PC-3 (cell line): ENCODE measurements at regions not wholly inside any gene's neighbourhood (a gene's known extent, or its start where the extent isn't known, plus 50 kb on each side); places are given as distances from the start of the nearest gene placed in this dataset.

Source experiments
- ATAC-seq: fragments of 200-7000 bp; cut with Tn5 transposase; 2 replicates; pipeline ENCODE4 v1.9.1; 2020; ENCODE audit warnings: mild to moderate bottlenecking, moderate library complexity
- BruUV-seq: library from RNA; stranded (reverse); fragments of 400-500 nt; replicated peaks from 2 replicates; lab custom pipeline; 2021; lab: Mats Ljungman, UMichigan
- CTCF ChIA-PET: fragments of 300-600 bp; sonication (Branson Sonifier 250); formaldehyde crosslinking; loops from one replicate; lab custom pipeline; 2022; ENCODE audit warnings: antibody characterized with exemption; lab: Charles Lee
- POLR2A ChIA-PET: fragments of 300-600 bp; sonication (Branson Sonifier 250); formaldehyde crosslinking; loops from one replicate; lab custom pipeline; 2022; ENCODE audit warnings: antibody characterized with exemption; ENCODE audit not compliant: unreplicated experiment; lab: Charles Lee
- DNase-seq: peaks from one replicate; pipeline ENCODE4 v3.0.0-alpha.2; 2015
- H2AFZ ChIP-seq: fragments of 300-600 bp; sonication (generic); 2 replicates; pipeline ENCODE4 v1.6.0; 2016; ENCODE audit warnings: antibody characterized with exemption, low read length
- H3F3A ChIP-seq: fragments of 300-600 bp; sonication (generic); one replicate; pipeline ENCODE4 v1.6.0; 2017; ENCODE audit warnings: antibody characterized with exemption, low read length, control low read depth, mild to moderate bottlenecking; ENCODE audit not compliant: unreplicated experiment
- H3K27ac ChIP-seq: fragments of 300-600 bp; sonication (generic); 2 replicates; pipeline ENCODE4 v1.5.1; 2016; ENCODE audit warnings: mild to moderate bottlenecking, low read length
- H3K27me3 ChIP-seq: fragments of 300-600 bp; sonication (generic); 2 replicates; pipeline ENCODE4 v1.6.1; 2016; ENCODE audit warnings: low read length, mixed read lengths
- H3K36me3 ChIP-seq: fragments of 300-600 bp; sonication (generic); 2 replicates; pipeline ENCODE4 v1.6.1; 2016; ENCODE audit warnings: low read depth, mixed run types, low read length, mixed read lengths
- H3K4me1 ChIP-seq: fragments of 300-600 bp; sonication (generic); 2 replicates; pipeline ENCODE4 v1.5.1; 2016; ENCODE audit warnings: low read length; ENCODE audit not compliant: insufficient read depth
- H3K4me2 ChIP-seq: fragments of 300-600 bp; sonication (generic); 2 replicates; pipeline ENCODE4 v1.6.0; 2016; ENCODE audit warnings: low read length
- H3K4me3 ChIP-seq: fragments of 300-600 bp; sonication (generic); 2 replicates; pipeline ENCODE4 v1.5.1; 2016; ENCODE audit warnings: mild to moderate bottlenecking, low read length, mixed read lengths
- H3K79me2 ChIP-seq: fragments of 300-600 bp; sonication (generic); 2 replicates; pipeline ENCODE4 v1.6.1; 2017; ENCODE audit warnings: low read length, mixed read lengths
- H3K9ac ChIP-seq: fragments of 300-600 bp; sonication (generic); 2 replicates; pipeline ENCODE4 v1.6.0; 2016; ENCODE audit warnings: mild to moderate bottlenecking, low read length
- H3K9me2 ChIP-seq: fragments of 300-600 bp; sonication (generic); replicated peaks from 2 replicates; pipeline ENCODE4 v1.6.1; 2016; ENCODE audit warnings: mixed run types, low read length, mixed read lengths
- H3K9me3 ChIP-seq: fragments of 300-600 bp; sonication (generic); 2 replicates; pipeline ENCODE4 v1.6.1; 2016; ENCODE audit warnings: low read length, mixed read lengths
- H4K20me1 ChIP-seq: fragments of 300-600 bp; sonication (generic); 2 replicates; pipeline ENCODE4 v1.6.1; 2016; ENCODE audit warnings: low read length, mixed read lengths
- CTCF ChIP-seq: fragments of 300-600 bp; sonication (generic); conservative IDR thresholded peaks from 2 replicates; pipeline ENCODE4 v1.5.1; 2017; ENCODE audit warnings: antibody characterized with exemption, low read depth, mild to moderate bottlenecking, low read length
- EZH2 ChIP-seq: fragments of 300-600 bp; sonication (generic); IDR thresholded peaks from one replicate; pipeline ENCODE4 v1.6.1; 2017; ENCODE audit warnings: antibody characterized with exemption, mild to moderate bottlenecking, low read length; ENCODE audit not compliant: unreplicated experiment
- EZH2phosphoT487 ChIP-seq: fragments of 300-600 bp; sonication (generic); IDR thresholded peaks from 2 replicates; pipeline ENCODE4 v1.6.1; 2018; ENCODE audit warnings: mild to moderate bottlenecking, antibody characterized with exemption, low read length, borderline replicate concordance
- intact Hi-C: fragments of 100-400 bp; cut with micrococcal nuclease; formaldehyde crosslinking; loops from 2 replicates; pipeline ENCODE4 v1.9.0; 2023

GRCh38 chr11:109196016-109196415 is 226.0 kb upstream of the C11orf87 start:
- no peaks in the 10 kb centered on the region for H3F3A ChIP-seq
- DNase-seq (peak; percentile 20), ATAC-seq (no peak; the same call in 1 of the 2 replicates)
- H3K9ac ChIP-seq, result no peak overlapping the region
- 0 out of 2 replicates have a peak, but pooled peaks cover 6% of the 10 kb centered on the region for H3K4me1 ChIP-seq
- H2AFZ ChIP-seq, result no peak overlapping the region
- no peaks in the 10 kb centered on the region for H4K20me1 ChIP-seq
- H3K9me3 ChIP-seq, result no peaks in the 10 kb centered on the region
- intact Hi-C loops, result no loop called here
- no peaks in the 10 kb centered on the region for H3K9me2 ChIP-seq
- H3K27ac ChIP-seq, result no peak overlapping the region
- H3K36me3 ChIP-seq, result no peaks in the 10 kb centered on the region
- ChIA-PET CTCF (no interaction called here), POLR2A (no interaction called here)
- H3K4me3 ChIP-seq, result no peak overlapping the region
- H3K79me2 ChIP-seq, result no peaks in the 10 kb centered on the region
- BruUV-seq, result no TSS peak
- H3K4me2 ChIP-seq, result no peak overlapping the region
- TF ChIP-seq CTCF (no peak), EZH2phosphoT487 (no peak), EZH2 (no peak)
- H3K27me3 ChIP-seq, result no peaks in the 10 kb centered on the region

GRCh38 chr11:109197656-109198055 is 224.3 kb upstream of the C11orf87 start:
- H3K36me3 ChIP-seq, result no peaks in the 10 kb centered on the region
- H4K20me1 ChIP-seq, result no peaks in the 10 kb centered on the region
- H3K4me2 ChIP-seq, result no peak overlapping the region
- H3K4me3 ChIP-seq, result no peak overlapping the region
- peaks cover 3% of the 10 kb centered on the region; the same call in 1 of the 2 replicates for H3K27me3 ChIP-seq
- 0 out of 2 replicates have a peak, but pooled peaks cover 6% of the 10 kb centered on the region for H3K4me1 ChIP-seq
- TF ChIP-seq EZH2phosphoT487, result no peak
- TF ChIP-seq CTCF, result no peak
- H2AFZ ChIP-seq, result peak overlapping the region; percentile 40
- no peaks in the 10 kb centered on the region for H3F3A ChIP-seq
- H3K79me2 ChIP-seq, result no peaks in the 10 kb centered on the region
- no TSS peak for BruUV-seq
- CTCF ChIA-PET, result no interaction called here
- ATAC-seq (no peak), DNase-seq (no peak)
- intact Hi-C loops, result no loop called here
- POLR2A ChIA-PET, result no interaction called here
- no peaks in the 10 kb centered on the region for H3K9me2 ChIP-seq
- no peaks in the 10 kb centered on the region for H3K9me3 ChIP-seq
- no peak overlapping the region for H3K27ac ChIP-seq
- H3K9ac ChIP-seq, result no peak overlapping the region

GRCh38 chr11:109203176-109203575 is 218.8 kb upstream of the C11orf87 start:
- Histone ChIP-seq H3K36me3 (no peaks in the 10 kb centered on the region), H3K27ac (no peak overlapping the region), H3K9me2 (no peaks in the 10 kb centered on the region), H2AFZ (no peak overlapping the region), H3F3A (no peaks in the 10 kb centered on the region), H3K4me3 (no peak overlapping the region), H3K27me3 (peaks cover 6% of the 10 kb centered on the region; the same call in 1 of the 2 replicates), H3K4me1 (no peaks in the 10 kb centered on the region), H3K9me3 (no peaks in the 10 kb centered on the region), H3K9ac (no peak overlapping the region), H3K79me2 (no peaks in the 10 kb centered on the region), H4K20me1 (no peaks in the 10 kb centered on the region), H3K4me2 (no peak overlapping the region)
- ChIA-PET CTCF (no interaction called here), POLR2A (no interaction called here)
- ATAC-seq, result no peak
- TF ChIP-seq EZH2phosphoT487, result no peak
- TF ChIP-seq CTCF, result no peak
- no peak for TF ChIP-seq EZH2
- BruUV-seq, result no TSS peak
- intact Hi-C loops, result no loop called here
- DNase-seq, result no peak
